Urothelium cell line (cell line): ENCODE measurements at regions not wholly inside any gene's neighbourhood (a gene's known extent, or its start where the extent isn't known, plus 50 kb on each side); places are given as distances from the start of the nearest gene placed in this dataset.
"Not testable (repeated sequence)": the region's sequence is repeated elsewhere in the genome, so short reads cannot be mapped to it uniquely, and the experiment has no call there.

ENCODE experiments used
- DNase-seq: peaks from one replicate; pipeline ENCODE4 v3.0.0; 2011; ENCODE audit warnings: low spot score, mixed read lengths
- FAIRE-seq: peaks from 2 replicates; lab custom pipeline; 2011; peaks lifted over from hg19 to GRCh38; lab: Jason Lieb, UNC

GRCh38 chr13:87138866-87139265 lies 532.3 kb upstream of the SLITRK5 start:
- no peak for FAIRE-seq
- DNase-seq = no peak

GRCh38 chr13:87147076-87147475 lies 524.1 kb upstream of the SLITRK5 start:
- DNase-seq = no peak
- no peak for FAIRE-seq

- no peak for FAIRE-seq
- no peak for DNase-seq
These were observed 517.8 kb upstream of the SLITRK5 start for GRCh38 chr13:87153371-87153770.

GRCh38 chr13:87166348-87166747 lies 504.8 kb upstream of the SLITRK5 start:
- FAIRE-seq (no peak), DNase-seq (no peak)

- no peak for FAIRE-seq
- no peak for DNase-seq
These were observed 502.8 kb upstream of the SLITRK5 start for GRCh38 chr13:87168390-87168789.

GRCh38 chr13:87169337-87169736 lies 501.8 kb upstream of the SLITRK5 start:
- FAIRE-seq (no peak), DNase-seq (no peak)

- DNase-seq = no peak
- FAIRE-seq = no peak
These were observed 498.9 kb upstream of the SLITRK5 start for GRCh38 chr13:87172166-87172835.

- DNase-seq, FAIRE-seq: not testable (repeated sequence)
These were observed 486.0 kb upstream of the SLITRK5 start for GRCh38 chr13:87185138-87185537.

GRCh38 chr13:87186647-87187046 lies 484.5 kb upstream of the SLITRK5 start:
- not testable (repeated sequence) for FAIRE-seq, DNase-seq

- FAIRE-seq, DNase-seq: not testable (repeated sequence)
These were observed 479.7 kb upstream of the SLITRK5 start for GRCh38 chr13:87191485-87191884.

GRCh38 chr13:87198371-87198770 lies 472.8 kb upstream of the SLITRK5 start:
- FAIRE-seq = no peak
- DNase-seq = no peak

- no peak for DNase-seq
- no peak for FAIRE-seq
These were observed 464.5 kb upstream of the SLITRK5 start for GRCh38 chr13:87206708-87207107.

GRCh38 chr13:87207280-87208003 lies 463.7 kb upstream of the SLITRK5 start:
- DNase-seq = no peak
- no peak for FAIRE-seq

GRCh38 chr13:87208636-87209035 lies 462.5 kb upstream of the SLITRK5 start:
- FAIRE-seq = no peak
- no peak for DNase-seq

- peak; percentile 1 for DNase-seq
- no peak for FAIRE-seq
These were observed 436.2 kb upstream of the SLITRK5 start for GRCh38 chr13:87234981-87235380.

- no peak for DNase-seq
- FAIRE-seq = no peak
These were observed 435.6 kb upstream of the SLITRK5 start for GRCh38 chr13:87235621-87236020.

GRCh38 chr13:87244256-87244890 lies 426.8 kb upstream of the SLITRK5 start:
- no peak for DNase-seq
- no peak for FAIRE-seq

- not testable (repeated sequence) for FAIRE-seq, DNase-seq
These were observed 421.3 kb upstream of the SLITRK5 start for GRCh38 chr13:87249847-87250246.

GRCh38 chr13:87255394-87255793 lies 415.8 kb upstream of the SLITRK5 start:
- DNase-seq (no peak), FAIRE-seq (no peak)

GRCh38 chr13:87259479-87260083 lies 411.6 kb upstream of the SLITRK5 start:
- FAIRE-seq (no peak), DNase-seq (peak; percentile 15)

- no peak for FAIRE-seq
- DNase-seq = peak; percentile 3
These were observed 396.9 kb upstream of the SLITRK5 start for GRCh38 chr13:87274209-87274819.
